Stimulated activated CD4-positive, alpha-beta T cell treated with anti-CD3 and anti-CD28 coated beads, Interleukin-12 subunit alpha, Interleukin-12 subunit beta, amount 100 ng/mL, for 24 hours (primary cell): ENCODE measurements at regions not wholly inside any gene's neighbourhood (a gene's known extent, or its start where the extent isn't known, plus 50 kb on each side); places are given as distances from the start of the nearest gene placed in this dataset.

ENCODE experiments used
- DNase-seq, 2 experiments: peaks; one replicate each; pipeline ENCODE4 v3.0.0-alpha.2; 2020; ENCODE audit warnings: low read depth in 2 of 2

GRCh38 chr7:46494028-46494427 lies 573.0 kb upstream of the IGFBP3 start:
- no peak for DNase-seq

- no peak for DNase-seq
These were observed 572.1 kb upstream of the IGFBP3 start for GRCh38 chr7:46493196-46493595.

GRCh38 chr7:46492466-46492865 lies 571.4 kb upstream of the IGFBP3 start:
- no peak for DNase-seq

- no peak for DNase-seq
These were observed 569.3 kb upstream of the IGFBP3 start for GRCh38 chr7:46490406-46490805.

GRCh38 chr7:46489106-46489505 lies 568.0 kb upstream of the IGFBP3 start:
- DNase-seq = no peak

- no peak for DNase-seq
These were observed 567.5 kb upstream of the IGFBP3 start for GRCh38 chr7:46488607-46489006.

- no peak for DNase-seq
These were observed 565.5 kb upstream of the IGFBP3 start for GRCh38 chr7:46486256-46487206.

- no peak for DNase-seq
These were observed 564.5 kb upstream of the IGFBP3 start for GRCh38 chr7:46485481-46486065.

GRCh38 chr7:46484906-46485305 lies 563.8 kb upstream of the IGFBP3 start:
- DNase-seq = no peak

- DNase-seq = no peak
These were observed 559.5 kb upstream of the IGFBP3 start for GRCh38 chr7:46480619-46481018.

- no peak for DNase-seq
These were observed 558.6 kb upstream of the IGFBP3 start for GRCh38 chr7:46479680-46480079.

- no peak for DNase-seq
These were observed 557.0 kb upstream of the IGFBP3 start for GRCh38 chr7:46478046-46478445.

GRCh38 chr7:46468753-46469356 lies 547.8 kb upstream of the IGFBP3 start:
- DNase-seq = no peak

- no peak for DNase-seq
These were observed 542.1 kb upstream of the IGFBP3 start for GRCh38 chr7:46463170-46463569.

GRCh38 chr7:46461334-46461777 lies 540.3 kb upstream of the IGFBP3 start:
- DNase-seq = no peak

GRCh38 chr7:46459942-46460341 lies 538.9 kb upstream of the IGFBP3 start:
- DNase-seq = no peak

- DNase-seq = no peak
These were observed 533.7 kb upstream of the IGFBP3 start for GRCh38 chr7:46454816-46455215.

- DNase-seq = no peak
These were observed 531.6 kb upstream of the IGFBP3 start for GRCh38 chr7:46452561-46453135.

GRCh38 chr7:46451846-46452245 lies 530.8 kb upstream of the IGFBP3 start:
- DNase-seq = no peak

GRCh38 chr7:46450886-46451285 lies 529.8 kb upstream of the IGFBP3 start:
- no peak for DNase-seq

- no peak for DNase-seq
These were observed 529.4 kb upstream of the IGFBP3 start for GRCh38 chr7:46450425-46450824.

- no peak for DNase-seq
These were observed 528.7 kb upstream of the IGFBP3 start for GRCh38 chr7:46449743-46450142.
